PC-3 (cell line): ENCODE measurements at regions not wholly inside any gene's neighbourhood (a gene's known extent, or its start where the extent isn't known, plus 50 kb on each side); places are given as distances from the start of the nearest gene placed in this dataset.

Source experiments
- EZH2 ChIP-seq: fragments of 300-600 bp; sonication (generic); IDR thresholded peaks from one replicate; pipeline ENCODE4 v1.6.1; 2017; ENCODE audit warnings: antibody characterized with exemption, mild to moderate bottlenecking, low read length; ENCODE audit not compliant: unreplicated experiment
- TF ChIP-seq, protein P1 (sequence below): fragments of 300-600 bp; sonication (generic); conservative IDR thresholded peaks from 2 replicates; pipeline ENCODE4 v1.5.1; 2017; ENCODE audit warnings: antibody characterized with exemption, low read depth, mild to moderate bottlenecking, low read length

GRCh38 chr16:86927699-86928098 is 349.4 kb downstream of the FOXL1 start:
- TF ChIP-seq, protein P1, sequence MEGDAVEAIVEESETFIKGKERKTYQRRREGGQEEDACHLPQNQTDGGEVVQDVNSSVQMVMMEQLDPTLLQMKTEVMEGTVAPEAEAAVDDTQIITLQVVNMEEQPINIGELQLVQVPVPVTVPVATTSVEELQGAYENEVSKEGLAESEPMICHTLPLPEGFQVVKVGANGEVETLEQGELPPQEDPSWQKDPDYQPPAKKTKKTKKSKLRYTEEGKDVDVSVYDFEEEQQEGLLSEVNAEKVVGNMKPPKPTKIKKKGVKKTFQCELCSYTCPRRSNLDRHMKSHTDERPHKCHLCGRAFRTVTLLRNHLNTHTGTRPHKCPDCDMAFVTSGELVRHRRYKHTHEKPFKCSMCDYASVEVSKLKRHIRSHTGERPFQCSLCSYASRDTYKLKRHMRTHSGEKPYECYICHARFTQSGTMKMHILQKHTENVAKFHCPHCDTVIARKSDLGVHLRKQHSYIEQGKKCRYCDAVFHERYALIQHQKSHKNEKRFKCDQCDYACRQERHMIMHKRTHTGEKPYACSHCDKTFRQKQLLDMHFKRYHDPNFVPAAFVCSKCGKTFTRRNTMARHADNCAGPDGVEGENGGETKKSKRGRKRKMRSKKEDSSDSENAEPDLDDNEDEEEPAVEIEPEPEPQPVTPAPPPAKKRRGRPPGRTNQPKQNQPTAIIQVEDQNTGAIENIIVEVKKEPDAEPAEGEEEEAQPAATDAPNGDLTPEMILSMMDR = no peak
- no peak for TF ChIP-seq EZH2
